Ovary (tissue), 7 donors: ENCODE measurements at regions not wholly inside any gene's neighbourhood (a gene's known extent, or its start where the extent isn't known, plus 50 kb on each side); places are given as distances from the start of the nearest gene placed in this dataset.

Source experiments
- DNase-seq, 5 donors: peaks; one replicate each; pipeline ENCODE4 v3.0.0-alpha.2; 2019 to 2020
- H3K27ac ChIP-seq, 2 donors: fragments of 200-600 bp; one replicate each; pipeline versions ENCODE4 v1.5.1 to v1.8.0; 2019 to 2022
- H3K27me3 ChIP-seq: fragments of 200-600 bp; one replicate; pipeline ENCODE4 v1.8.0; 2022
- H3K36me3 ChIP-seq: fragments of 200-600 bp; sonication (generic); one replicate; pipeline ENCODE4 v1.5.1; 2019
- H3K4me1 ChIP-seq: one replicate; pipeline ENCODE4 v1.8.1; 2013; ENCODE audit warnings: mild to moderate bottlenecking, moderate library complexity; ENCODE audit not compliant: insufficient read depth
- H3K4me3 ChIP-seq: fragments of 200-600 bp; sonication (generic); one replicate; pipeline ENCODE4 v1.5.1; 2017
- H3K9me3 ChIP-seq, 2 donors: fragments of 200-600 bp in 1 of 2; sonication (generic) in 1 of 2; one replicate each; pipeline versions ENCODE4 v1.5.1 to v1.8.1; 2013 to 2019; ENCODE audit warnings: mild to moderate bottlenecking in 1 of 2, moderate library complexity in 1 of 2
- EP300 ChIP-seq: sonication (generic); formaldehyde crosslinking; IDR thresholded peaks from one replicate; pipeline ENCODE4 v1.6.1; 2017; ENCODE audit warnings: antibody characterized with exemption
- POLR2A ChIP-seq: fragments of 450-650 bp; IDR thresholded peaks from one replicate; pipeline ENCODE4 v1.6.1; 2017; ENCODE audit warnings: antibody characterized with exemption, mild to moderate bottlenecking, moderate library complexity
- WGBS, 3 donors: extraction: QIAGEN DNeasy Blood & Tissue Kit in 1 of 3; methylation state at CpG; one replicate each; pipeline versions ENCODE4 v1.1.5 to v1.1.7; 2013 to 2017; 5-methylcytosine and 5-hydroxymethylcytosine counted together
- intact Hi-C, 4 donors: fragments of 100-400 bp; cut with DNase I; formaldehyde crosslinking; loops; one replicate each; pipeline versions ENCODE4 v1.11.0 to v1.15.1; 2022 to 2023
- TF ChIP-seq, protein P1 (sequence below), 3 donors: fragments of 450-650 bp in 2 of 3; fragments of 200-600 bp in 1 of 3; IDR thresholded peaks; one replicate each; pipeline versions ENCODE4 v1.5.1 to v1.8.0; 2016 to 2022; ENCODE audit warnings: antibody characterized with exemption in 3 of 3, mild to moderate bottlenecking in 1 of 3
- donor health status: DM: no; HTN: no; CAD: no; lungs with moderate emphysema.
- donor health status: DM: no; HTN: no; CAD: no.
- donor health status: Bipolar disorder and iron deficiency.
- donor health status: DM: no; HTN: no; CAD: no.
- donor health status: DM: yes; HTN: yes; CAD: no.

DNA sequence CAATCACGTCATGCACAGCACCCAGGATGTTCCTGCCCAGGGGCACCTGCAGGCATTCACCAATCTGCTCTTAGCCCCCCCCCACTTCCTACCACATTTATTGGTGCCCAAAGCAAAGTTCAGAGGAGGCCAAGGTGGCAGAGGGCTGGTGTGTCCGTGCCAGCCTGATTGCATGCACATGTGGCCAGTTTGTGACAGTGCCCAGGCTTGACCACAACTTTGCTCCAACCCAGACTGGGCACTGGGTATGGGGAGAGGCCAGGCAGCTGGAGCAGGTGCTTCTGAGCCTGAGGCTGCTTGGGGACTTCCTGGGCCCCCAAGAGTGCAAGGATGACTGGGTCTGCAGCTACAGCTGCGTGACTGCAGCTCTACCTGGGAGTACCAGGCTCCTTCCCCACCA is 192.3 kb upstream of the BCHE start:
- Histone ChIP-seq H3K27me3 (no peaks in the 10 kb centered on the region), H3K27ac (no peak overlapping the region), H3K36me3 (no peaks in the 10 kb centered on the region), H3K9me3 (no peaks in the 10 kb centered on the region), H3K4me3 (no peak overlapping the region), H3K4me1 (no peaks in the 10 kb centered on the region)
- 53 to 79% (median 68%) methylated on average over 3 of the region's 3 CpGs for WGBS, 3 donors
- intact Hi-C loops, result no loop called here
- DNase-seq, result no peak
- no peak for TF ChIP-seq EP300
- TF ChIP-seq, protein P1, sequence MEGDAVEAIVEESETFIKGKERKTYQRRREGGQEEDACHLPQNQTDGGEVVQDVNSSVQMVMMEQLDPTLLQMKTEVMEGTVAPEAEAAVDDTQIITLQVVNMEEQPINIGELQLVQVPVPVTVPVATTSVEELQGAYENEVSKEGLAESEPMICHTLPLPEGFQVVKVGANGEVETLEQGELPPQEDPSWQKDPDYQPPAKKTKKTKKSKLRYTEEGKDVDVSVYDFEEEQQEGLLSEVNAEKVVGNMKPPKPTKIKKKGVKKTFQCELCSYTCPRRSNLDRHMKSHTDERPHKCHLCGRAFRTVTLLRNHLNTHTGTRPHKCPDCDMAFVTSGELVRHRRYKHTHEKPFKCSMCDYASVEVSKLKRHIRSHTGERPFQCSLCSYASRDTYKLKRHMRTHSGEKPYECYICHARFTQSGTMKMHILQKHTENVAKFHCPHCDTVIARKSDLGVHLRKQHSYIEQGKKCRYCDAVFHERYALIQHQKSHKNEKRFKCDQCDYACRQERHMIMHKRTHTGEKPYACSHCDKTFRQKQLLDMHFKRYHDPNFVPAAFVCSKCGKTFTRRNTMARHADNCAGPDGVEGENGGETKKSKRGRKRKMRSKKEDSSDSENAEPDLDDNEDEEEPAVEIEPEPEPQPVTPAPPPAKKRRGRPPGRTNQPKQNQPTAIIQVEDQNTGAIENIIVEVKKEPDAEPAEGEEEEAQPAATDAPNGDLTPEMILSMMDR (IDR thresholded peaks at IDR 0.05), result no peak
- no peak for TF ChIP-seq POLR2A

DNA sequence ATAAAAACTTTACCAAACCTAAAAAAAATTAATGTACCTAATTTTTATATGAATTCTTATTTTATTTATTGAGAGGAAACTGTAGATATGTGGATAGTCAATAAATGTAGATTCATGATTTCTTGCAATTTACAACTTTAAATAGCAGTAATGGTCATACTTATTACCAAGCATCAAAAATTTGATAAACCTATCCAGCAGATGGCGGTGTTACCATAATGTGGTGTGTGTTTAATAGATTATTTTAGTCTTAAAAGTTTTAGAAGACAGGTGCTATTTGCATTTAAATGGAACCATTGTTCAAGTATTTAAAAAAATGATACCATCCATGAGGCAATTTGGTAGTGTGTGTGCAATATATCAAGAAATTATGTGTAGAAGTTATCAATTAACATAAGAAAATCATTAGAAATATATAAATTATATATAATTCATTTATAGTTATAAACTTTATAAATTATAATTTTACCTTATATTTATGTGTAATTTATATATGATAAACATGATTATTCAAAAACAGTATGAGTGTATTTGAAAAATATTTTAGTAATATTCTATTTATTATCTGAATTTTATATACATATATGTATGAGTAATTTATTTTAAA is 176.0 kb upstream of the BCHE start:
- H3K4me3 ChIP-seq, result no peak overlapping the region
- no peaks in the 10 kb centered on the region for H3K36me3 ChIP-seq
- no peaks in the 10 kb centered on the region for H3K4me1 ChIP-seq
- no peaks in the 10 kb centered on the region for H3K9me3 ChIP-seq
- no peak for TF ChIP-seq POLR2A
- TF ChIP-seq, protein P1 (IDR thresholded peaks at IDR 0.05), result no peak
- WGBS, 3 donors, result 11 to 25% (median 13%) methylated on average over 1 of the region's 1 CpG
- H3K27me3 ChIP-seq, result no peaks in the 10 kb centered on the region
- DNase-seq, result no peak
- intact Hi-C loops, result no loop called here
- no peak overlapping the region for H3K27ac ChIP-seq

DNA sequence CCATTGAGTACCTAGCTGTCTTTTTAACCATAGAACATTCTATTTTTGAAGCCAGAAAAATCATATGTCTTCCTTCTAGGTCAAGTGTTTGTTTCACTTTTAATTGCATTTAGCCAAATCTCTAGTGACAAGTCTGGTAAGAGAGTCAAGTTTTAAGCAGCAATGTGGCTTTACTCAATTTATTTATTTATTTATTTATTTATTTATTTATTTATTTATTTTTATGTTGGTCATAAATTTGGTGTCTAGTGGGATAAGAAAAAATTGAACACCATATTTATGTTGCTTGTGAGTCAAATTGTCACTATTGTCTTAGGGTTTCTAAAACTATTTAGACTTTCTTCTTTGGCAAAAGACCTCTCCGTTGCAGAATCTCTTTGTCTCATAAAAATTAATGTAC is 174.5 kb upstream of the BCHE start:
- no peaks in the 10 kb centered on the region for H3K27me3 ChIP-seq
- no peak overlapping the region for H3K27ac ChIP-seq
- intact Hi-C loops, result no loop called here
- no peak overlapping the region for H3K4me3 ChIP-seq
- no peaks in the 10 kb centered on the region for H3K9me3 ChIP-seq
- no peaks in the 10 kb centered on the region for H3K4me1 ChIP-seq
- H3K36me3 ChIP-seq, result no peaks in the 10 kb centered on the region
- 86 to 90% (median 89%) methylated on average over 1 of the region's 1 CpG for WGBS, 3 donors
- TF ChIP-seq, protein P1 (IDR thresholded peaks at IDR 0.05), result no peak
- TF ChIP-seq EP300 (no peak), POLR2A (no peak)
- no peak for DNase-seq

DNA sequence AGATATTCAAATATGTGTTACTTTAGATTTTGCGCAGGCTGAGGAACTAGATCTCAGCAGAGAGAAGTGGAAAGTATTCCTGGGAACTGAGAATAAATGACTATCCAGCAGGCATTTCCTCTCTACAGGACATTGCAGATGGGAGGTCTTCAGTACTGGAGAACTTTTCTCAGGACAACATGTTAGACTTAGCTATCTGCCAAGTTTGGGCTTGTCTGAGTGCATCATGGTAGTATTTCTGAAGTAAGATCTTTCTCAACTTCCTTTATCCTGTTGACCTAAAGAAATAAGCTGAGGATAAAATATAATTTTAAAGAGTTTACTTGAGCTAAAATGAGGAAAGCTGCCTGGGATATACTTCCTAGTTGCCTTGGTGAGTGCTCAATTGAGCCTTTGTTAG is 167.9 kb upstream of the BCHE start:
- Histone ChIP-seq H3K9me3 (no peaks in the 10 kb centered on the region), H3K36me3 (no peaks in the 10 kb centered on the region), H3K27ac (no peak overlapping the region), H3K4me1 (no peaks in the 10 kb centered on the region), H3K4me3 (no peak overlapping the region), H3K27me3 (no peaks in the 10 kb centered on the region)
- DNase-seq, result no peak
- TF ChIP-seq, protein P1 (IDR thresholded peaks at IDR 0.05), result no peak
- TF ChIP-seq EP300, result no peak
- TF ChIP-seq POLR2A, result no peak
- intact Hi-C loops, result no loop called here
- WGBS, 3 donors, result 98 to 100% (median 98%) methylated on average over 1 of the region's 1 CpG
